Endothelial cell (in vitro differentiated cells): ENCODE measurements at regions not wholly inside any gene's neighbourhood (a gene's known extent, or its start where the extent isn't known, plus 50 kb on each side); places are given as distances from the start of the nearest gene placed in this dataset.

Experiments used
- DNase-seq: peaks from one replicate; pipeline ENCODE4 v3.0.0; 2021; ENCODE audit warnings: low spot score
- H3K27ac Mint-ChIP-seq: one replicate; pipeline ENCODE4 v1.8.0; 2021; ENCODE audit warnings: mixed read lengths, inconsistent platforms; ENCODE audit not compliant: unreplicated experiment
- H3K27me3 Mint-ChIP-seq: one replicate; pipeline ENCODE4 v1.8.0; 2021; ENCODE audit warnings: mild to moderate bottlenecking, moderate library complexity, mixed read lengths, inconsistent platforms; ENCODE audit not compliant: unreplicated experiment
- H3K36me3 Mint-ChIP-seq: one replicate; pipeline ENCODE4 v1.8.0; 2021; ENCODE audit warnings: mild to moderate bottlenecking, low read depth, mixed read lengths, inconsistent platforms; ENCODE audit not compliant: unreplicated experiment
- H3K4me1 Mint-ChIP-seq: one replicate; pipeline ENCODE4 v1.8.0; 2021; ENCODE audit warnings: mild to moderate bottlenecking, mixed read lengths, inconsistent platforms; ENCODE audit not compliant: unreplicated experiment
- H3K4me3 Mint-ChIP-seq: one replicate; pipeline ENCODE4 v1.8.0; 2021; ENCODE audit warnings: mild to moderate bottlenecking, mixed read lengths, inconsistent platforms; ENCODE audit not compliant: unreplicated experiment
- H3K9me3 Mint-ChIP-seq: one replicate; pipeline ENCODE4 v1.8.0; 2021; ENCODE audit warnings: mixed read lengths, inconsistent platforms; ENCODE audit not compliant: unreplicated experiment
- CTCF ChIP-seq: fragments of 200-600 bp; sonication (generic); IDR thresholded peaks from one replicate; pipeline ENCODE4 v1.5.0; 2021; ENCODE audit warnings: antibody characterized with exemption; ENCODE audit not compliant: unreplicated experiment

GRCh38 chr3:145716519-145716918 is 444.5 kb downstream of the PLOD2 start:
- Mint-ChIP-seq H3K27me3 (no peaks in the 10 kb centered on the region), H3K9me3 (no peaks in the 10 kb centered on the region), H3K27ac (no peak overlapping the region), H3K4me1 (no peaks in the 10 kb centered on the region), H3K4me3 (no peak overlapping the region), H3K36me3 (no peaks in the 10 kb centered on the region)
- DNase-seq, result no peak
- TF ChIP-seq CTCF, result no peak

GRCh38 chr3:145719114-145719513 is 441.9 kb downstream of the PLOD2 start:
- Mint-ChIP-seq H3K9me3 (no peaks in the 10 kb centered on the region), H3K4me1 (no peaks in the 10 kb centered on the region), H3K27me3 (no peaks in the 10 kb centered on the region), H3K36me3 (no peaks in the 10 kb centered on the region), H3K4me3 (no peak overlapping the region), H3K27ac (no peak overlapping the region)
- no peak for TF ChIP-seq CTCF
- no peak for DNase-seq

- DNase-seq, result no peak
- Mint-ChIP-seq H3K9me3 (no peaks in the 10 kb centered on the region), H3K4me1 (no peaks in the 10 kb centered on the region), H3K27ac (no peak overlapping the region), H3K4me3 (no peak overlapping the region), H3K36me3 (no peaks in the 10 kb centered on the region), H3K27me3 (no peaks in the 10 kb centered on the region)
- no peak for TF ChIP-seq CTCF
These were observed 439.6 kb downstream of the PLOD2 start for GRCh38 chr3:145721273-145721805.

GRCh38 chr3:145721815-145722214 is 439.2 kb downstream of the PLOD2 start:
- Mint-ChIP-seq H3K36me3 (no peaks in the 10 kb centered on the region), H3K27me3 (no peaks in the 10 kb centered on the region), H3K9me3 (no peaks in the 10 kb centered on the region), H3K4me1 (no peaks in the 10 kb centered on the region), H3K4me3 (no peak overlapping the region), H3K27ac (no peak overlapping the region)
- no peak for TF ChIP-seq CTCF
- no peak for DNase-seq

GRCh38 chr3:145727476-145727875 is 433.5 kb downstream of the PLOD2 start:
- no peaks in the 10 kb centered on the region for H3K9me3 Mint-ChIP-seq
- peaks cover 4% of the 10 kb centered on the region for H3K4me1 Mint-ChIP-seq
- no peak for TF ChIP-seq CTCF

More at GRCh38 chr3:145727476-145727875, 433.5 kb downstream of the PLOD2 start:
- Mint-ChIP-seq H3K36me3 (no peaks in the 10 kb centered on the region), H3K4me3 (no peak overlapping the region), H3K27ac (no peak overlapping the region), H3K27me3 (no peaks in the 10 kb centered on the region)
- no peak for DNase-seq
